HG03342 (cell line): ENCODE measurements at regions not wholly inside any gene's neighbourhood (a gene's known extent, or its start where the extent isn't known, plus 50 kb on each side); places are given as distances from the start of the nearest gene placed in this dataset.

Experiments used
- ATAC-seq: cut with Tn5 transposase; IDR thresholded peaks from one replicate; pipeline ENCODE4 v1.9.1; 2021; ENCODE audit warnings: mild to moderate bottlenecking, moderate library complexity; ENCODE audit not compliant: unreplicated experiment

DNA sequence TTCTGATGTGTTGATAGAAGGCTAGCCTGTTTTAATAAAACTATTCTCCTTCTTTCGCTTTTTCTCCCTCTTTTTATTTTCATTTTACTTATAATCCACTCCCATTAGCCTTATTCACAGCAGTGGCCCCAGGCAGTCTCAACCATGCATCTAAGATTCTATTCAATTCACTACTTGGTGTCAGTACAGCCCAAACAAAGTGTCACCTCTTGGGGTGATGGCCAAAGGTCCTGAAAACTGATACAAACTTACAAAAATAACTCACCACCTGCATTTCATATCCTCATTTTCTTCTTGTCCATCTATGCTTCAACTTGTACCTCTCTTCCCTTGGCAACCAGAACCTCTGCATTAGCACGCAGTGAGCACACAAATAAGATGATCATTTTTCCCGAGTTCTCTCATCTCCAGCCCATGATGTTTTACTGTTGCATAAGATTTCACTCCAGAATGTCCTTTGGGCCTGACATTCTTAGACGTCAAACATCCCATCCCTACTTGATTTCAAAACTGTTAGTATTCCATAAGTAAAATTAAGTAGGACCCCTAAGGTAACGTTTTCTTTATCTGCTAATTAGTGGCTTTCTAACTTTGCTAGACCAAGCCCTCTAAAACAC lies 559.3 kb upstream of the TNP1 start:
- ATAC-seq, result no peak

DNA sequence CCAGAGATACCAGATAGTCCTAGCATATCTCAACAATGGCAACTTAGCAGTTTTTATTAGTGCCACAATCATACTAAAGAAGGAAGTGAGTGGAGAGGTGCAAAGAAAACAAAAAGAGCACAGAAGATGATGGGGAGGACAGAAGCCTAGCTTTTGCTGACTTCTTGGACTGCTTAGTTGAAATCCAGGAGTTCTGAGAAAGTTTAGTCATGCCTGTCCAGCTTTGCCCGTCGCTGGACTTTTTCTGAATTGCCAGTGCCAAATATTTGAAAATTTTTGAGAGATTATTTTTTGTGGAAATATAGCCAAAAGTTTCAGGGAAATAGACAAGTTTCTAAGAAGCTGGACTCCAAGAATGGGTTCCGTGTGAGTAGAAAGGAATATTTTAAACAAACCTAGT lies 558.7 kb upstream of the TNP1 start:
- ATAC-seq, result no peak

DNA sequence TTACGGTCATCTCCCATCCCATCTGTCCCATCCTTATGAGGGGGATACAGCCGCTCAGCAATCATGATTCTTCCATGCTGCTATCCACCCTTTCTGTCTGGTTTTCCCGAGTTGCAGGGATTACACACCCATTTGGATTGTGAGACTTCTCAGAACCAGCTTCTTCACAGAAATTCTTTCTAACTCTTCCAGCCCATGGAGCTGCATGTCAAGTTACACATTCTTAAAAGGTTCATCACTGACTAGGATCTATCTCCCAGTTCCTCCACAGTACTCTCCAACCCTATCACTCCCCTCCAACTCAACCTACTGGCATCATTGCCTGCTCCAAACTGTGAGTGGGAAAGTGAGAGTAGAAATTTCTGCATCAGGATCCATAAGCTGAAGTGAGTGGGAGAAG lies 558.2 kb upstream of the TNP1 start:
- no peak for ATAC-seq

DNA sequence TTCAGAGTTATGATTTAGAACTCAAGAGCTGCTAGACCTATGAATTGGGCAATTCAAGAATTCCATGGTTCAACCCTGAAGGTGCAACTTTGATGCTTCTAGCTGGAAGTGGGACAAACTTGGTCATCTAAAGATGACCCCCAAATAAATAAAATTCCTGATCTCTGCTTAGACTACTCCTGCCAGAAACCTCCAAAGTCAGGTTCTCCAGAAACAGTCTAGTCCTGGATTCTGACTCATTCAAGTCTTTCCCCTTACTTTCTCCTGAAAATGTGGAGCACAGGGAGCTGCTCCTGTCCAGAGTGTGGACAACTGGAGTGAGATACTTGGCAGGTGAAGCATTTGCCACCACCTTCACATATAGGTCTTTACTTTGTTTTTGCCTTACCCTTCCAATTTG lies 557.7 kb upstream of the TNP1 start:
- ATAC-seq, result no peak

DNA sequence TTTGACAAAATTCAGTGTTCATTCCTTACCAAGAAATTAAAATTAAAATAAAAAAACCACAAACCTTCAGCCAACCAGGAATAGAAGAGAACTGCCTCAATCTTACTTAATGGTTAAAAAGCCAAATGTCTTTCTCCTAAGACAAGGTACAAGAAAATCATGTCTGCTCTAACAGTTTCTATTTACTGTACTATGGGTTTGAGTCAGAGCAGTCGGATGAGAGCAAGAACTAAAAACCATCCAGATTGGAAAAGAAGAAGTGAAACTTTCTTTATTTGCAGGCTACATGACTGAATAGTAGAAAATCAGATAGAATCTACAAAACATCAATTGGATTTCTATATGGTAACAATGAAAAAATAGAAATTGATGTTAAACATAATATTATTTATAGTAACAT lies 555.5 kb upstream of the TNP1 start:
- peak; percentile 90 for ATAC-seq

DNA sequence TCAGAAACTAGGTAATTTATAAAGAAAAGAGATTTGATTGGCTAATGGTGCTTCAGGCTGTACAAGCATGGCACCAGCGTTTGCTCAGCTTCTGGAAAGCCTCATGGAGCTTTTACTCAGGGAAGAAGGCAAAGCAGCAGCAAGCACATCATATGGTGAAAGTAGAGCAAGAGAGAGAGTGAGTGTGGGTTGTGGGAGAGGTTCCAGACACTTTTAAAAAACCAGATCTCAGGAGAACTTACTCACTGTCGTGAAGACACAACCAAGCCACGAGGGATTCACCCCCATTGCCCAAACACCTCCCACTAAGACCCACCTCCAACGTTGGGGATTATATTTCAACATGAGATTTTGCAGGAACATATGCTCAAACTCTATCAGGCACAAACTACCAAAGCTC lies 554.6 kb upstream of the TNP1 start:
- ATAC-seq, result no peak

DNA sequence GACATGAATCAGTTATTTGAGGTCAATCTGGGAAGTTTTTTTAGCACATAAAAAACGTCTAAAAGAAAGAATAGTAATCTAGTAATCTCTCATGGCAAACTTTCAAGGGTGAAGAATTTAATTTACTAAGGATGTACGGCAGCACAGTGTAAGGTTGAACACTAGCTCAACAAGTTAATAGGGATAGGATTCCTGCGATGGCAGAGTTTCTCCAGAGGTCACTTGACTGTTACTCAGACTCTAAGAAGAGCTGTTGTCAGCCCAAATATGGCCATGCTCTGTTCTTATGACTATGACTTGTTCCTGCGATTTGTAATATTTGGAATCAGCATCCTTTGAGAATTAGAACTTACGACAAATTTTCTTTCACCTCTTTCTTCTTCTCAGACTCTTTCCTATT lies 553.3 kb upstream of the TNP1 start:
- ATAC-seq, result no peak

DNA sequence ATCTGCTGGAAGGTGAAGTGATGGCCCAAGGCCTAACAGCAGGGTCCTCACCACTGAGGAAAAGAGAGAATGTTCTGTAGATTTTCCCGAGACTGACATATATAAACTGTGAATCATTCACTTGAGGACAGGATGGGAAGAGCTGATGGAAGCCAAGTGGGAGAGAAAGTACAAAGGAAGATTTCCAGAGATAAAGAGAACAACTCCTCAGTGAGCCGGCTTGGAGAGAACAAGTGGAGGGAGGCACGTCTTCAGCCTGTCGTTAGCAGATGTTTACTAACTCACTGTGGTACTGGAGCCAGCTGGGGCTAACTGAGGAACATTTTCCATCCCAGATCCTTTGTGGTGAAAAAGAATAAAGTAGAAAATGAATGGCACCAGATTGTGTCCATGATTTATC lies 552.9 kb upstream of the TNP1 start:
- no peak for ATAC-seq

DNA sequence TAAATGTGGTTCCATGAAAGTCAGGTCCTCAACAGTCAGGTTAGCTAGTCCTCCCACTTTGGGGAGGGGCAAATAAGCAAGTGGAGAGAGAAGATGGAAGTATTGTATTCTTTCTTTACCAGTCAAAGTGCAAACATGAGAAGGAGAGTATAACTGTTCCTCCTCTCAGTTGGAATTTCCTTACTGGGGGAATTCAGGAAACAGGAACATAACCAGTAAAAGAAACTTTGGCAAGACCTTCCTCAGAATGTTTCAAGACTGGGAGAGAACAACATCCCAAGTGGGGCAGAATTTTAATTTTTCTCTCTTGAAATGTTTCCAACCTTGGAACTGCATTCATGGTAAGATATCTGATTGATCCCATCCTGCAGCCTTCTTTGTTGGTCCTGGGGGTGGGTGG lies 552.4 kb upstream of the TNP1 start:
- ATAC-seq, result no peak

DNA sequence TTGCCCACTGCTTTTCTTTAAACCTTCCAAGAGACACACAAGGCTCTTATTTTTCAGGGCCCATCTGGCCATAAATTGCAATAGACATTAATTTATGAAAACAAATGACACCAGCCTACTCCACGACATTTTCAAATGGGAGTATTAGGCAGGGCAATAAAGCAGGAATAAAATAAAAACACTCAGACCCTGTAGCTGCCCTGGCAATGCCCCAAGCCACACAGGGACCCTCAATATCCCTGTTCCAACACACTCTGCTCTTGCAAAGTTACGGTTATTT lies 550.8 kb upstream of the TNP1 start:
- ATAC-seq, result no peak

DNA sequence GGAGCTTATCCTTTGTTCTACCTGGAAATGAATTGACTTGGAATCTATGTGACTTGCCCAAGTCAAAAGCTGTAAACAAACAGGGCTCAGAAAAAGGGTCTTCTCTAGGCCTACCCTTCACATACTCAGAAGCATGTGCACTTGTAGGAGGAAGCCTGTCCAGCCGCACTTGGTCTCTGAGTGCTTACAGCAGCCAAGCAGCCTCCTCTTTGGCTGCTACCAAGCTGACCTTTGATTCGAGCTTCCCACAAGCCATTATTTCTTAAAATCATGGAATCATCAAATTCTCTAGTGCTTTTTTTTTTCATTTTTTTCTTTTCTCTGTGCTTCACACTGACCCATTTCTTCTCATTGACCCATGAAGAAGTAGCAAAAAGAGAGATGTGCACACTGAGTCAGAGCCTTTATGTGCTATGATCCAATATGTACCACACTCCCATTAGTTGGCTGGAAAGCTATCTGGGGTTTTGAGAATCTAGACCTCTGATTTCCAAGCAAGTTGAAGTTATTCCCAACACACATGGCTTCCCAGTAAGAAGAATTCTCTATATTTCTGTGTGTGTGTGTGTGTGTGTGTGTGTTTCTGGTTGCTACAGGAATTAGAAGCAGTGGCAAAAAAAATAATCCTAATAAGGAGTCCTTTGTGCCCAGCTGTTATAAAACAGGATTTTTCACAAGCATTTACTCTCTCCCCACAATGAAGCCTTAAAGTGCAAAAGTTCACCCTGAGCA lies 550.3 kb upstream of the TNP1 start:
- ATAC-seq, result no peak

DNA sequence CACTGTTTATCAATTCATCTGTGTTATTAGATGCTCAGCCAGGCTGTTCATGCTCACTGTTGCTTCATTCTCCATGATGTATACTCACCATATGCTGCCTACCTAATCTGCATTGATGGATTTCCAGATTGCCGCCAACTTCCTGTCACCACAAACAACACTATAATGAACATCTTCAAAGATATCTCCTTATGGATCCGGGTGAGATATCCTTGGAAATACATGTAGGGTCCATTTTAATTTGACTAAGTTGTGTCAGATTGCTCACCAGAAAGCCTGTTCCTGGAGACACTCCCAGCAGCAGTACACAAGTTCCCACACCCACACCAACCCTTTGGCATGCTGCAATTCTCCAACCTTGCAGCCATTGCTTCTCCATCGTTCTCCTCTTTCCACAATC lies 547.5 kb upstream of the TNP1 start:
- ATAC-seq, result no peak

DNA sequence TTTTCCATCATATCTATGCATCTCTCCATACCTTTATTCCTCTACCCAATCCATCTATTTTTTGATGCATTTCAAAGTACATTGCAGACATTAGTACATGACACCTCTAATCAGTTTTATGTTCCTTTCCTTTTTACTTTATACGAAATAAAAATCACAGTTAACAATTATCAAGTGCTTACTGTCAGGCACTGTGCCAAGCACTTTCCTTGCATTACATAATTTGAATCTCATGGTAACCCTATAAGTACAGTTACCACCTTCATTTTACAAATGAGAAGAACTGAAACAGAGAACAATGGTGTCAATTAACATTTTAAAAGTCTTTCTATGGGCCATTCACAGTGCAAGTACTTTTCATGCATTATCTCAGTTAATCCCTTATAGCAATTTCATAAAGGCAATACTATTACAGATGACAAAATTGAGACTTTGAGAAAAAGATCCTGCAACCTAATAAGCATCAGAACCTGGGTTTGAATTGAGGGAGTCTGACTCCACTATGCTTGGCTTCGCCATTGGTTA lies 544.4 kb upstream of the TNP1 start:
- ATAC-seq, result no peak

DNA sequence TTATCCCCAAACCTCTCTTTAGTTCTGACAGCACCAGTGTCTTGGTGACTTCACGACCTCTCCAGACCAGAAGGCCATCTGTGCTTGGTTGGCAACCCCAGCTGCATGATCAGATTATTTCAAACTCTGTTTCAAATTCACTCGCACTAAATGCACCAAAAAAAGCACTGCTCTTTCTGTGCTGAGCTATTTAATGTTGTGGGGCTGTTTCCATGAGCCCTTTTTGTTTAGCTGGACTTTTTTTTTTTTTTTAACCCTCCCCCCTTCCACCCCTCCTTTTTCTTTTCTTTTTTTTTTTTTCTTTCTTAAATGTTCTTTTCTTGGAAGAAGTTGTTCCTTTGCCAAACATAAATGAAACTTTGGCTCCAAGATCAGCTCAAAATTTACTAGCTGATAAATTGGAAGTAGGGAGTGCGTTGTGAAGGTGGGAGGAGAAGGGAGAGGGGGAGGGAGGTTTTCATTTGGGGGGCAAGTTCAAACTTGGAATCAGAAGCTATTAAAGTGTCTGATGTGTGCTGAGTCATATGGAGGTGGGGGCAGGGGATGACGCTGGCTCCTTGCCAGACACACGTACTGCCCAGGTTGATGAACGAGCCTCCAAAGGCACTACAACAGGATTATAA lies 543.0 kb upstream of the TNP1 start:
- ATAC-seq, result no peak

DNA sequence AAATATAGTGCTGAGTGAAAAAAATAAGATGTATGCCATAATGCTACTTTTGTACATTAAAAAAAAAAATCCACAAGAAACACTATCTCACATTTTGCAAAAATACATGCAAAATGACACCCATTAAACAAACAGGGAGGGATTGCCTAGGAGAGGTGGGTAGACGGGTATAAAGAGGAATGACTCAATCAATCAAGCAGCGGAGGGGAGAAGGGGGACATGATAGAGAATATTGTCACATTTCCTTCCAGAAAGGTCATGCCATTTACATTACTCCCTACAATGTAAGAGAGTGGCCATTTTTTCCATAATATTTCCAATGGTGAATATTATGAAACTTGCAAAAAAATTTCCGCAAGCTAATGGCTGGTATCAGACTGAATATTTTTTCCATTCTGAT lies 542.3 kb upstream of the TNP1 start:
- ATAC-seq, result no peak

DNA sequence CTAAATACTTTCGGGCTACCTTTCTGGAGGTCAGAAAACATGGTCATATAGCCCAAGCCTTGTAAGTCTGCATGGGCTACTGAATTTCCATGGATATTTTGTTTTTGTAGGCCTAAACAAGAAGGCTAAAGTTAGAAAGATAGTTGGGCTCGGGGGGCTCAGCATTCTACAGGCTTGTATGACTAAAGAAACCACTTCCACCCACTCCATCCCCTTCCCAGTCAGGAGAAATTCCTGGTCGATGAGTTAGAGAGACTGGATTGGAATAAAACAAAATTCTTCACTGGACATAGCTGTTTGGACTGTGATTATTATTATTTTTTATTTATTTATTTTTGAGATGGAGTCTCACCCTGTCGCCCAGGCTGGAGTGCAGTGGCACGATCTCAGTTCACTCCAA lies 539.4 kb upstream of the TNP1 start:
- no peak for ATAC-seq

DNA sequence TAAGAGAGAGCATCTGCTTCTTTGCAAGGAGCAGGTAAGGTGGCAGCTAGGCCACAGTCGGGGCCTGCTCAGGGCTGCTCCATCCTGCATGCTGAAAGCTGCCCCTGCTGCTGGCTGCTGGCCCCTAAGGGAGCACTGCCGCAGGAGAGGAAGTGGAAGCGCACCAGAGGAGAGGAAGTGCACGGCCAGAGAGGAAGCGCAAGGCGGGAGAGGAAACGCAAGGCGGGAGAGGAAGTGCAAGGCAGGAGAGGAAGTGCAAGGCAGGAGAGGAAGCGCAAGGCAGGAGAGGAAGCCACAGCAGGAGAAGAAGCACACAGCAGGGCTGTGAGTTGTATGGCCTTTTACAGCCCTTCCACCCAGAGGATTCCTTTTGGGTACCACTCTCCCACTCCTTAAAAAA lies 539.0 kb upstream of the TNP1 start:
- ATAC-seq, result no peak

DNA sequence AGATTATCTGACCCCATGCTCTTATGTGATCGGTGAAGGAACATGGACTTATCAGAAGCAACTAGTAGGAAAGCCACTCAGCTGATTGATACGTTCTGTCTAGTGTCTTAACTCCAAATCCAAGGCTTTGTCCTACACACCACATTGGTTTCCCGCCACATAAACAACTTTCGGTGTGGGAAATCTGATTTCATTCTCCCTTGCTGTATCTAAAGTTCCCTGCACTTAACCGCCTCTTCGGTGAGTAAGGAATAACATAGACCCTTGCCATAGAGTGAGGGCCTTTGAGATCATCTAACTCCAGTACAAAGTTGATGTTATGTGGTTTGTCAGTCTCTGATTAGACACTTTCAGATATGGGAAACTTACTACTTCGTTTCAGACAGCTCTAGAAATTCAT lies 538.2 kb upstream of the TNP1 start:
- ATAC-seq, result no peak

DNA sequence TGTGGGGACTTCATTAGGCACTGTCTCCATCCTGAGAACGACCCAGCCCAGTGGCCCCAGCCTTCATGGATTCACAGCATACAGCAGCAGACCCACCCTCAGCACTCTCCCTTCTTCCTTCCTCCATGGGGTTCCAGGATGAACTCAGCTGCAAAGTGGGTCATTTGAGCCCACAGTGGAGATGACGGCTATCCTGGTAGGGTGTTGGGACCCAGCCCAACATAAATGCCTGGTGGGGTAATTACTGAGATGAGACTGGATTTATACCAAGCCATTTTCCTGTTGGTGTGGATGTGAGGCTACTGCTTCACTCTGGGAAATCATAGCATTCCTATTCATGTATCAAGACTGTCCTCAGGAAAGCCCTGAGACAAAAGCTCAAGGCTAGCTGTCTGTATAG lies 536.7 kb upstream of the TNP1 start:
- ATAC-seq, result no peak

DNA sequence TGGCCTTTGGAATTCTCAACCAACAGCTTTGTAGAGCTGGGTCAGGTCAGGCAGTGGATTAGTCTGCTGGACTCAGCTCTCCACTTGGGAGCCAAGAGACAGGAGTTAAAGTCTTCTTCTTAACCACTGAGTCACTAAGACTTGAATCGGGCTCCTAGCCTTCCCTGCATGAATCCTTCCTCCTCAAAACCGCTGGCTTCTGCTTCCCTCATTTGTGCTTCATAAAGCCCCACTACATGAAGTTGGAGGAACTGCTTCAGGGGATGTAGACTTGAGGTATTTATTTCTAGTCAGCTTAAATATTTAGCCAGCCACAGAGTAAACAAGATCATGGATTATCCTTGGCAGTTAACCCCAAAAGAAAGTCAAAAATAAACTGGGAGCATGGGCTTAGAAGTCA lies 536.3 kb upstream of the TNP1 start:
- ATAC-seq, result no peak

DNA sequence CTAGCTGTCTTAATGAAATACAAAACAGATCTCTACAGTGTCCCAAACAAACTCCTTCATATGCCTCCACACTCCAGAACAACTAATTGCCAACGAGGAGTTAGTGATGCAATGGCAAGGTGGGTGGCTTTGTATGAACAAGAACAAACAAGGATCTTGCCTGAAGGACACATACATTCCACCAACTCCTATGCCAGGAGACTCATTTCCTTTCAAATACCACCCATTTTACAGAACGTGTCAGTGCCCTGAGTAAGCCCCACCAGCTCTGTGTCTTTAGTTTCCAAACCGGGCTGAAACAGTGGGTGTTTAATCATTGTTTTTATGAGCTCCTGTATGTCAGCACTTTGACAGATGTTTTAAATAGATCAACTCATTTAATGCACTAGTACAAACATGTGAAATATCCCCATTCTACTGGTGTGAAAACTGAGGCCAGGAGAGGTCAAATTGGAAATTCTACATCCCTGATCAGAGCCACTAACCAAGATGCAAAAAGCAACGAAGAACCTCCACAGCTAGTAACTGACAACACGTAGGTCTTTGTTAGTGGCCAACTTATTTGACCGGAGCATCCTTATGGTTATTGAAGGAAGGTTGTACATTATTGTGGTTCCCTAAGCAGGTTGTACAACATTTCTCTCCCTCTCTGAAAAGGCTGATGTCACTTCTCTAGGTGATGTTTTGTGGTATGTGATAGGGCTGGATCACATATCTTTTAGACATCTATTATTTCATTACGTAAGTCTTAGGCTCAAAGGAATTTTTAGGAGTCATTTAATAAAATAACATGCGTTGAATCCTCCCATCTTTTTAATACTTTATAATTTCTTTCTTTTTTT lies 534.9 kb upstream of the TNP1 start:
- ATAC-seq, result no peak

DNA sequence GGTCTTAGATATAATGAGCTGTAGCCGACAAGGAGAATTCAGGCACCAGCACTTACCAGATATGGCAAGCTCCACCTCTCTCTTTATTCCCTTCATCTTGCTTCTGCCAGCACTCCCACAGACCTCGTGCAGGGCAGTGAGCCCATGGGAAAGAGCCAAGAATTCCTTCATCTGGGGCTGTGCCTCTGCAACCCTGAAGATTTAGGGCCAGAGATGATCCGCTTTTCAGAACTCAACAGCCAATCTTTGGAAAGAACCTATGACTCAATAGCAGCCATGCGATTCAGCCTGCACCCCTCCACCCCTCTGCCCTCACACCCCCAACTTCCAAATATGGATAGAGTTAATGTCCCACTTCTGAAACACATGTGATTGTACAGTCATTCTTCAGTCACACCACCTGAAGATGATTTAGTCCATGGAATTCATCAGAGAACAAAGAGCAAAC lies 533.7 kb upstream of the TNP1 start:
- no peak for ATAC-seq
